ENCODE measurements at regions not wholly inside any gene's neighbourhood (a gene's known extent, or its start where the extent isn't known, plus 50 kb on each side); places are given as distances from the start of the nearest gene placed in this dataset.

DNA sequence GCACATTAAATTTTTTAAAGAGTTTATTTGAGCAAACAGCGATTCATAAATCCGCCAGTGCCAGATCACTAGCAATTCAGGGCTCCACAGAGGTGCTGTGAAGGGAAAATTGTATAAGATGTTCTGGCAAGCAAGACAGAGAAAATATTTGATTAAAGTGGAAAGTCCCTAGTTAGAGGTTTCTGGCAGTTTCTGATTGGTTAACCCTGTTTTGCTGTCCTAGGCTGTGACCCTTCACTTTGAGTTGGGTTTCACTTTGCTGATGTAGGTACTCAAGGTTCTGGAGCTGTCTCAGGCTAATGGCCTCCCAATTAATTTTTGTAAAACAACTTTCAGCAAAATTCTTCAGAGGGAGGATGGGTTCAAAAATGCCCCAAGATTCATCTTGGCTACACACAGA lies 79.4 kb upstream of the NXPH1 start:
- no peaks in the 10 kb centered on the region for H3K9me3 ChIP-seq
- no peaks in the 10 kb centered on the region for H3K4me1 ChIP-seq
- no peak overlapping the region for H3K4me3 ChIP-seq
- H3K36me3 ChIP-seq = no peaks in the 10 kb centered on the region
- no peak for DNase-seq
- intact Hi-C loops (cut with DNase I) = no loop called here
- H3K27ac ChIP-seq = no peak overlapping the region
- ATAC-seq = no peak
- TF ChIP-seq POLR2A (IDR thresholded peaks at IDR 0.05) (no peak), CTCF (IDR thresholded peaks at IDR 0.05) (no peak)
- 72% methylated on average over 2 of the region's 2 CpGs for WGBS (ENCODE audit: insufficient coverage, low coverage, low lambda C conversion rate, missing lambda C conversion rate)
- H3K27me3 ChIP-seq = no peaks in the 10 kb centered on the region

DNA sequence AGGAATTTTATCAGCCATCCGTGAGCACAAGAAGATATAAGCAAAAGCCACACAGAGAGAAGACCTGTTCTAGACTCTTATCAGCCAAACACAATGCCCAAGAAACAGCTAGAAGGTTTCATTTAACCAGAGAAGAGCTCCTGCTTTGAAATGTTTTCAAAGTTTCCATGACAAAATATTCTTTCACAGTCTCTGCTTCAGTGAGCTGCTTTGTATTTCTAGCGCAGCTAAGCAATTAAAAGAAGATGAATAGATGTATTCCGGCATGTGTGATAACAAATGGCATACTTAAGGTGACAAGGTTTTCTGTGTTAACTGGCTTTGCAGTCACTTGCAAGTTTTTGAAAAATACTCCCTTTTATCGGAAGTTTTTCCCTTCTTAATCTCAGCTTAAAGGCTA lies 78.9 kb upstream of the NXPH1 start:
- Histone ChIP-seq H3K4me3 (no peak overlapping the region), H3K4me1 (no peaks in the 10 kb centered on the region), H3K9me3 (no peaks in the 10 kb centered on the region), H3K36me3 (no peaks in the 10 kb centered on the region), H3K27ac (no peak overlapping the region), H3K27me3 (no peaks in the 10 kb centered on the region)
- intact Hi-C loops (cut with DNase I) = no loop called here
- DNase-seq (no peak), ATAC-seq (no peak)
- 70% methylated on average over 4 of the region's 4 CpGs for WGBS (ENCODE audit: insufficient coverage, low coverage, low lambda C conversion rate, missing lambda C conversion rate)
- TF ChIP-seq CTCF (IDR thresholded peaks at IDR 0.05) = no peak
- TF ChIP-seq POLR2A (IDR thresholded peaks at IDR 0.05) = no peak

- ATAC-seq (no peak), DNase-seq (no peak)
- no peaks in the 10 kb centered on the region for H3K36me3 ChIP-seq
- H3K9me3 ChIP-seq = no peaks in the 10 kb centered on the region
- no peak overlapping the region for H3K4me3 ChIP-seq
- WGBS (ENCODE audit: insufficient coverage, low coverage, low lambda C conversion rate, missing lambda C conversion rate) = 63% methylated on average over 3 of the region's 3 CpGs
- intact Hi-C loops (cut with DNase I) = no loop called here
- no peak for TF ChIP-seq POLR2A (IDR thresholded peaks at IDR 0.05)
- no peak for TF ChIP-seq CTCF (IDR thresholded peaks at IDR 0.05)
- no peaks in the 10 kb centered on the region for H3K4me1 ChIP-seq
- no peak overlapping the region for H3K27ac ChIP-seq
- no peaks in the 10 kb centered on the region for H3K27me3 ChIP-seq
Measured at GRCh38 chr7:8356071-8356470, 77.3 kb upstream of the NXPH1 start.

GRCh38 chr7:8357536-8357935 lies 75.9 kb upstream of the NXPH1 start:
- Histone ChIP-seq H3K36me3 (no peaks in the 10 kb centered on the region), H3K27me3 (no peaks in the 10 kb centered on the region), H3K4me3 (no peak overlapping the region), H3K27ac (no peak overlapping the region), H3K9me3 (no peaks in the 10 kb centered on the region), H3K4me1 (no peaks in the 10 kb centered on the region)
- WGBS (ENCODE audit: insufficient coverage, low coverage, low lambda C conversion rate, missing lambda C conversion rate) = 20% methylated on average over 2 of the region's 2 CpGs
- DNase-seq = no peak
- intact Hi-C loops (cut with DNase I) = no loop called here
- no peak for ATAC-seq
- TF ChIP-seq POLR2A (IDR thresholded peaks at IDR 0.05) (no peak), CTCF (IDR thresholded peaks at IDR 0.05) (no peak)

DNA sequence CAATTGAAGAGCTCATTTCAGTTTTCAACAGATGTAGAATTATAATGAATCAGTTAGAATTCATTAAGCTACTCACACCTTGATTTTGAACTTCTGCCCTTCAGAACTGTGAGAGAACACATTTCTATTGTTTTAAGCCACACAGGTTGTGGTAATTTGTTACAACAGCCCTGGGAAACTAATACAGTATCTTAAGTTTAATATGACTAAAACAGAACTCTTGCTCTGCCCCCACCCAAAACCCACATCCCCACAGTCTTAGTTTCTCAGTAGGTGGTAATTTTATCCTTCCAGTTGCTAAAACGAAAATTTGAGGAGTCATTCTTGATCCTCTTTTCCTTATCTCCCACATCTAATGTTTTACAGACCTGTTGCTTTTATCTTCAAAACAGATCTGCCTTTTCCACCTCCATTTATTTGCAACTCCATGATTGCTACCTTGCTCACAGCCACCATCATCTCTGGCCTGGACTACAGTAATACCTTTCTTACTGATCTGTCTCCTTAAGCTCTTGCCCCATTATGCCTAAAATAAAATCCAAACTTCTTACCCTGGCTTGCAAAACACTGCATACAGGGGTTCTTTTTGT lies 72.8 kb upstream of the NXPH1 start:
- H3K27ac ChIP-seq = no peak overlapping the region
- TF ChIP-seq POLR2A (IDR thresholded peaks at IDR 0.05) = no peak
- TF ChIP-seq CTCF (IDR thresholded peaks at IDR 0.05) = no peak
- intact Hi-C loops (cut with DNase I) = no loop called here
- no peak overlapping the region for H3K4me3 ChIP-seq
- 18% methylated on average over 1 of the region's 1 CpG for WGBS (ENCODE audit: insufficient coverage, low coverage, low lambda C conversion rate, missing lambda C conversion rate)
- H3K4me1 ChIP-seq = no peaks in the 10 kb centered on the region
- ATAC-seq (no peak), DNase-seq (no peak)
- no peaks in the 10 kb centered on the region for H3K36me3 ChIP-seq
- no peaks in the 10 kb centered on the region for H3K27me3 ChIP-seq
- H3K9me3 ChIP-seq = no peaks in the 10 kb centered on the region

Data from right lobe of liver (tissue), 6 donors.